ENCODE measurements at regions not wholly inside any gene's neighbourhood (a gene's known extent, or its start where the extent isn't known, plus 50 kb on each side); places are given as distances from the start of the nearest gene placed in this dataset.

GRCh38 chr18:24567199-24567598 is 106.8 kb downstream of the HRH4 start:
- TF ChIP-seq CTCF (IDR thresholded peaks at IDR 0.05) = no peak

- TF ChIP-seq CTCF (IDR thresholded peaks at IDR 0.05) = no peak
Observed at GRCh38 chr18:24570716-24571115, 110.3 kb downstream of the HRH4 start.

DNA sequence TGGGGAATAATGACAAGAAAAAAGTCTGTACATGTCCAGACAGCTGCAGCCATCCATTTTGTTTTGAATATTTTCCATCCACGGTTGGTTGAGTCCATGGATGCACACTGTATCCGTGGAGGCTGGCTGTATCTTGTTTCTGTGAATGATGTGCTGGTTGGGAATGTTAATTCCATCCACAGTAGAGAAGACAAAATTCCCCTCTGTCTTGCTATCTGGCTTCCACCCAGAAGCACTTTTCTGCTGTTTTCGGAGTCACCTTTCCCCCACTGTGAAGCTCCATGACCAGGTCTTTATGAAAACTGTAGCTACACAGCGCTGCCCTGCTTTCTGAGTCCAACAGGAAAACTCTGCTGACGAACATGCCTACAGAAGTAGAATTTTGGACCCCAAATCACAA is 122.3 kb downstream of the HRH4 start:
- TF ChIP-seq CTCF (IDR thresholded peaks at IDR 0.05) = no peak

DNA sequence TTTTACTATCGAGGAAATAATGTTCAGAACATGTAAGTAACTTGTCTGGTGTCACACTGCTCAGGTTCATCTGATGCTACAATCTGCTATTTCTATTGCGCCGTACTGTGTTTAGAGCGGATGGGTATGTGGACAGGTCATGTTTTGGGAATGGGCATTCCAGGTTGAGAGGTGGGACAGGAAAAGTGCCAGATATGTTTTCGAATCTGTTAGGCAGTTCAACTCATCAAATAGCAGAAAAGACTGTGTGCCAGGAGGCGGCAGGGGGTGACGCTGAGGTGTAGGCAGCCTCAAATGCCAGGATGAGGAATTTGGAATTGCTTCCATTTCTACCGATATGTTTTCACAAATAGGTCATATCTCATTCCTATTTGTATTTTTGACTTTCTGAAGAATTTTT is 123.8 kb downstream of the HRH4 start:
- no peak for TF ChIP-seq CTCF (IDR thresholded peaks at IDR 0.05)

GRCh38 chr18:24584813-24585212 is 124.4 kb downstream of the HRH4 start:
- TF ChIP-seq CTCF (IDR thresholded peaks at IDR 0.05) = no peak

- no peak for TF ChIP-seq CTCF (IDR thresholded peaks at IDR 0.05)
Observed at GRCh38 chr18:24585996-24586566, 125.6 kb downstream of the HRH4 start.

- TF ChIP-seq CTCF (IDR thresholded peaks at IDR 0.05) = no peak
Observed at GRCh38 chr18:24586662-24587360, 126.4 kb downstream of the HRH4 start.

Data from LNCAP (cell line).